GM04504 (cell line): ENCODE measurements at regions not wholly inside any gene's neighbourhood (a gene's known extent, or its start where the extent isn't known, plus 50 kb on each side); places are given as distances from the start of the nearest gene placed in this dataset.

Experiments
- DNase-seq: peaks from one replicate; pipeline ENCODE4 v3.0.0-alpha.2; 2012; ENCODE audit warnings: low read depth

- no peak for DNase-seq
Observed at GRCh38 chr12:71071536-71072097, 86.2 kb downstream of the TSPAN8 start.

GRCh38 chr12:71070416-71071128 lies 87.2 kb downstream of the TSPAN8 start:
- DNase-seq, result no peak

DNA sequence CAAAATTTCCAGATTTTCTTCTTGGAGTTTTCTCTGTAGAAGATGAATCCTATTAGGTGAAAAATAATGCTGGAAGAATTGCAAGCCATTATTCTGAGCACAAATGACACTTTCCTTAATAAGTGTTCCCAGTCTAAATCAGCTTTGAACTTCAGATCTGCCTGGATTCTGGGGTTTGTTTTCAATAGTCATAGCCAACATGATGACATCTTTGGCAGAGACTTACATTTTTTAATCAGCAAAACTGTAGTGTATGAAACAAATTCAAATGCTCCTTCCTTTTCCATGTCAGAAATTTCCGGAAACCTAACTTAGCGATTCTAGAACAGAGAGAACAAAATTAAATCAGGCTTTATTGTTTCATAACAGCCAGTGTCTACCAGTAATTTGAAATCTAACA lies 88.5 kb downstream of the TSPAN8 start:
- no peak for DNase-seq

GRCh38 chr12:71063087-71063486 lies 94.7 kb downstream of the TSPAN8 start:
- no peak for DNase-seq

DNA sequence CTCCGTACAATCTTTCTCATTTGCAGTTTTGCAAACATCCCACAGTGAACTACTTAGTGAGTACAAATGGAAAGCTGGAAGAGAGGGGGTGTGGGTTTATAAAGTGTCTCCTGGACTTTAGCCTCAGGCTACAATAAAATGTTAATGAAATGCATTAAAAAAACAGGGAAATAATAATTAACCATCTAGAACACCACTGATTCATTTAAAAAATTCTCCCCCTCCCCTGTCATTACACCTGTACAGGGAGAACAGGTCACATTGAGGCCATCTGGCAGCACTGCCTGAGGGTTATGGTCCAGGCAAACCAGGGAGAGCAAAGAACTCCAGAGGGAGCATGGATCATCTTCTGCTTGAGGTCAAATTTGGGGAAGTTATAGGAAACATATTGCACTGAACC lies 96.3 kb downstream of the TSPAN8 start:
- DNase-seq, result no peak

GRCh38 chr12:71060426-71060825 lies 97.4 kb downstream of the TSPAN8 start:
- DNase-seq, result no peak

- DNase-seq, result no peak
Observed at GRCh38 chr12:71057330-71057729, 100.5 kb downstream of the TSPAN8 start.

- no peak for DNase-seq
Observed at GRCh38 chr12:71054551-71054950, 103.2 kb downstream of the TSPAN8 start.

- DNase-seq, result no peak
Observed at GRCh38 chr12:71046215-71046614, 111.6 kb downstream of the TSPAN8 start.

DNA sequence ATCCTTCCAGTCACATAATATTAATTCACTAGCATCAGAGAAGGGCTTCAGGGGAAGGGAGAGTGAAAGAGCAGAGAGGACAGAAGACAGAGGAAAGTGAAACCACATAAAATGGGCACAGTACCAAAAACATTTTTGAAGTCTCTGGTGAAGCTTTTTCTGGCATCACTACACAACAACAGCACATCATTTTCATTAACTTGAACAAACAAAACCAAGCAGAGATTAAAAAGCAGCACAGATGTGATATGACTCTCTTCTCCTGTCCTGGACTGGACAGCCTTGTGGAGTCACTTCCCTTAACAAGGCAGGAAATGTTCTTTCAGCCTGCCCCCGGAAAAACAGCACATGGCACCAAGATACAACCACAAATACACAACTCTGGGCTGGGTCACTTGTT lies 112.0 kb downstream of the TSPAN8 start:
- no peak for DNase-seq

GRCh38 chr12:71041476-71041875 lies 116.3 kb downstream of the TSPAN8 start:
- no peak for DNase-seq

DNA sequence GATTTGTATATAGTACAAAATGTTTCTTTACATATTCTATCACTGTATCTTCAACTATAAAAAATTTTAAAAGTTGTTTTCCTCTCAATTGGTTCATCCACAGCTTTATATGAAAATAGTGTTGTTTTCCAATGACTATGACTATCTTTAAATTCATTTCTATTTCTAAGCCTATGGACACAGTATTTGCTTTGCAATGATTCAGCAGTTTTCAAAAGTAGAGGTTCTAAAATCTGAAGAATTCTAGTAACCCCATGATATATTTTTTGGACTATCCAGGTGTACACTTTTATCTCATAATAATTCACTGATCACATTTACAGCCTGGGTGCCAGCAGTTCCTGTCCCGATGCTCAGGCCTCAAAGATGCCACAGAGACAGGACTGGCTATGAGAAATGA lies 118.4 kb upstream of the PTPRR start:
- DNase-seq, result no peak

DNA sequence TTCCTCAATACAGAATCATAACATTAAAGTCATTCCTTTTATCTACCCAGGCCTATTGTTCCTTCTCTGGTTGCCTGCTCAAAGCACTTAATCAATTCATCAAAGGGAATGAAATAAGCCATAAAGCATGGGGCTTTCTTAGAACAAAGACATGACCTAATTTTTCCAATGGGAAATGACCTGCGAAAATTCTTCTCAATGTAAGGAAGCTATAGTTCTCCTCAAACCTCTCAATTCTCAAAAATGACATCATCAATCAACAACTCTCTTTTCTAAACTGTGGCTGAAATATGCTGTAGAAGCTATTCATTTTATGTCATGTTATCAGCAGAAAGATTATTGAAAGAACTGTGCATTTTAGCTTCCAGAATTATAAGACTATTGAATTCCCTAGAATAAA lies 116.0 kb upstream of the PTPRR start:
- no peak for DNase-seq

GRCh38 chr12:71032933-71033332 lies 112.4 kb upstream of the PTPRR start:
- DNase-seq, result no peak

- DNase-seq, result no peak
Observed at GRCh38 chr12:71029302-71029701, 108.8 kb upstream of the PTPRR start.

DNA sequence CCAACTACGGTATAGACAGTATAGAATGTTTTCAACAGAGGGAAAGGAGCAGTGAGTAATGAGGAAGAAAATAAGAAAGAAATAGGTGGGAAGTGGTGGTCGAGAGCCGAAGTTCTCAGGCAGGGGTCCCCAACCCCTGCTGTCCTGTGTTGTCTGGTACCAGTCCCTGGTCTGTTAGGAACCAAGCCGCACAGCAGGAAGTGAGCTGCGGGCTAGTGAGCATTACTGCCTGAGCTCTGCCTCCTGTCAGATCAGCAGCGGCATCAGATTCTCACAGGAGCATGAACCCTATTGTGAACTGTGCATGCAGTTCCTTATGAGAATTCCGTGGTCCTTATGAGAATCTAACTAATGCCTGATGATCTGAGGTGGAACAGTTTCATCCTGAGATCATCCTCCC lies 107.3 kb upstream of the PTPRR start:
- no peak for DNase-seq

- DNase-seq, result no peak
Observed at GRCh38 chr12:71024827-71025226, 104.3 kb upstream of the PTPRR start.

DNA sequence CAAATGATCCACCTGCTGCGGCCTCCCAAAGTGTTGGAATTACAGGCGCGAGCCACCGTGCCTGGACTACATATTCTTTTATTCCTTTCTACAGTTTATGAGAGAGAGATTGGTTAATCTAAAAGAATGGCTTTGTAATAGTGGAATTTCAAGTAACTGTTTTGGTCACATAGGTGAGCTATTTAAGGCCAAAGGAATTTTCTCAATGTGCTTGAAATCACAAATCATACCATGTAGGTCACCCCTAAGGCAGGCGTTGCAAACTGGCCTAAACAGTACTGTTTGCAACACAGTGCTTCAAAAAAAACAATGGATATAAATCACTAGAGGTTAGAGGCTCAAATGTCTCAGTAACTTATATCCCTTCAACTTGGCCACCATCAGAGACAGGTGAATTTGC lies 103.7 kb upstream of the PTPRR start:
- DNase-seq, result no peak

- DNase-seq, result no peak
Observed at GRCh38 chr12:71021491-71021890, 101.0 kb upstream of the PTPRR start.

DNA sequence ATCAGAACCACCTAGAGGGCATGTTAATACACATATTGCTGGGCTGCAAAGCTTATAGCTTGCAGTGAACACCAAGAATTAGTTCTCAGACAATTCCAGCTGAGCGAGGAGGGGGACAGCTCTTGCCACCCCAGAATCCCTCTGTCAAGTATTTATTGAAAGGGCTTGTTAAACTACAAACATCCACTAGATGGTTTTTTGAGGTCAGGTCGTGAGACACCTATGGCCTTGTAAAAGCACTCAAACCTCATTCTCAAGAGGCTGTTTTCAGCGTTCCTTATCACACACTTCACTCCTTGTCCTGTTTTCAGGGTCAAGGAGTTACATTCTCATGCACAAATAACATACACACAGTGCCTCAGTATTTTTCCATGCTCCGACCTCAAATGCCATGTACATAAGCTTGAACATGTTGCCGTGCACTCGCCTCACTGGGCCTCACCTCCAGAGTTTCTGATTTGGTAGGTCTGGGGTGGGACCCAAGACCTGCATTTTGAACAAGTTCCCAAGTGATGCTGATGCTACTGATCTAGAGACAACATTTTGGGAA lies 98.8 kb upstream of the PTPRR start:
- DNase-seq, result no peak

- DNase-seq, result no peak
Observed at GRCh38 chr12:71018682-71019081, 98.1 kb upstream of the PTPRR start.

- DNase-seq, result no peak
Observed at GRCh38 chr12:71014180-71014785, 93.7 kb upstream of the PTPRR start.

GRCh38 chr12:71011261-71011660 lies 90.7 kb upstream of the PTPRR start:
- no peak for DNase-seq

DNA sequence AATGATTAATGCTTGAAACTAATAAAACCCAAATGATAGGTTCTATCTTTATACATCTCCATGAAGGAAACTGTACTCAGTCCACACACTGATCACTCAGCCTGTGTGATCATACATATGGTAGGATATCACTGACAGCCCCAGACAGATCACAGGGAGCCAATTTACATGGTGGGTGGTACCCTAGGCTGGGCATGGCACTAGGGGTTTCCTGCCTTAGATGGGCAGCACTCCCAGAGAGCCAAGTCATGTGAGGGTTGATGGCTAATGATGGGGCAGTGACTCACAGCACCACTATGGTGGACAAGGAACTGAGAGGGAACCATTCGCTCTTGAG lies 89.6 kb upstream of the PTPRR start:
- DNase-seq, result no peak
